Progenitor cell of endocrine pancreas (in vitro differentiated cells): ENCODE measurements at regions not wholly inside any gene's neighbourhood (a gene's known extent, or its start where the extent isn't known, plus 50 kb on each side); places are given as distances from the start of the nearest gene placed in this dataset.

Experiments used
- DNase-seq: peaks from one replicate; pipeline ENCODE4 v3.0.0; 2021; ENCODE audit warnings: low spot score; ENCODE audit not compliant: unreplicated experiment
- H3K27ac Mint-ChIP-seq: 2 replicates; pipeline ENCODE4 v1.8.0; 2021; ENCODE audit warnings: mild to moderate bottlenecking, moderate library complexity, mixed read lengths
- H3K27me3 Mint-ChIP-seq: 2 replicates; pipeline ENCODE4 v1.8.0; 2021; ENCODE audit warnings: mixed read lengths
- H3K36me3 Mint-ChIP-seq: 2 replicates; pipeline ENCODE4 v1.8.0; 2022; ENCODE audit warnings: mixed read lengths; ENCODE audit not compliant: insufficient read depth
- H3K4me1 Mint-ChIP-seq: 2 replicates; pipeline ENCODE4 v1.8.0; 2021; ENCODE audit warnings: low read depth, mixed read lengths
- H3K4me3 Mint-ChIP-seq: 2 replicates; pipeline ENCODE4 v1.8.0; 2021; ENCODE audit warnings: low read depth, mild to moderate bottlenecking, moderate library complexity, mixed read lengths
- H3K9me3 Mint-ChIP-seq: 2 replicates; pipeline ENCODE4 v1.8.0; 2021; ENCODE audit warnings: low read depth, mixed read lengths
- TF ChIP-seq, protein P1 (sequence below): fragments of 200-600 bp; sonication (generic); IDR thresholded peaks from one replicate; pipeline ENCODE4 v1.5.0; 2021; ENCODE audit warnings: antibody characterized with exemption, mild to moderate bottlenecking; ENCODE audit not compliant: unreplicated experiment

- peaks cover 3% of the 10 kb centered on the region for H3K4me1 Mint-ChIP-seq
- H3K4me3 Mint-ChIP-seq = no peak overlapping the region
- H3K9me3 Mint-ChIP-seq = peaks cover 15% of the 10 kb centered on the region
- TF ChIP-seq, protein P1, sequence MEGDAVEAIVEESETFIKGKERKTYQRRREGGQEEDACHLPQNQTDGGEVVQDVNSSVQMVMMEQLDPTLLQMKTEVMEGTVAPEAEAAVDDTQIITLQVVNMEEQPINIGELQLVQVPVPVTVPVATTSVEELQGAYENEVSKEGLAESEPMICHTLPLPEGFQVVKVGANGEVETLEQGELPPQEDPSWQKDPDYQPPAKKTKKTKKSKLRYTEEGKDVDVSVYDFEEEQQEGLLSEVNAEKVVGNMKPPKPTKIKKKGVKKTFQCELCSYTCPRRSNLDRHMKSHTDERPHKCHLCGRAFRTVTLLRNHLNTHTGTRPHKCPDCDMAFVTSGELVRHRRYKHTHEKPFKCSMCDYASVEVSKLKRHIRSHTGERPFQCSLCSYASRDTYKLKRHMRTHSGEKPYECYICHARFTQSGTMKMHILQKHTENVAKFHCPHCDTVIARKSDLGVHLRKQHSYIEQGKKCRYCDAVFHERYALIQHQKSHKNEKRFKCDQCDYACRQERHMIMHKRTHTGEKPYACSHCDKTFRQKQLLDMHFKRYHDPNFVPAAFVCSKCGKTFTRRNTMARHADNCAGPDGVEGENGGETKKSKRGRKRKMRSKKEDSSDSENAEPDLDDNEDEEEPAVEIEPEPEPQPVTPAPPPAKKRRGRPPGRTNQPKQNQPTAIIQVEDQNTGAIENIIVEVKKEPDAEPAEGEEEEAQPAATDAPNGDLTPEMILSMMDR = no peak
- H3K27me3 Mint-ChIP-seq = peaks cover 8% of the 10 kb centered on the region
- no peak for DNase-seq
- peaks cover 2% of the 10 kb centered on the region for H3K36me3 Mint-ChIP-seq
- H3K27ac Mint-ChIP-seq = no peak overlapping the region
These were observed 106.7 kb upstream of the VWC2 start for GRCh38 chr7:49666764-49667163.

GRCh38 chr7:49669285-49669684, 104.2 kb upstream of the VWC2 start:
- no peak overlapping the region for H3K4me3 Mint-ChIP-seq
- H3K36me3 Mint-ChIP-seq = peaks cover 2% of the 10 kb centered on the region
- TF ChIP-seq, protein P1 = no peak
- no peak for DNase-seq
- H3K4me1 Mint-ChIP-seq = no peaks in the 10 kb centered on the region
- H3K9me3 Mint-ChIP-seq = peaks cover 15% of the 10 kb centered on the region
- H3K27ac Mint-ChIP-seq = no peak overlapping the region
- peaks cover 8% of the 10 kb centered on the region for H3K27me3 Mint-ChIP-seq

DNA sequence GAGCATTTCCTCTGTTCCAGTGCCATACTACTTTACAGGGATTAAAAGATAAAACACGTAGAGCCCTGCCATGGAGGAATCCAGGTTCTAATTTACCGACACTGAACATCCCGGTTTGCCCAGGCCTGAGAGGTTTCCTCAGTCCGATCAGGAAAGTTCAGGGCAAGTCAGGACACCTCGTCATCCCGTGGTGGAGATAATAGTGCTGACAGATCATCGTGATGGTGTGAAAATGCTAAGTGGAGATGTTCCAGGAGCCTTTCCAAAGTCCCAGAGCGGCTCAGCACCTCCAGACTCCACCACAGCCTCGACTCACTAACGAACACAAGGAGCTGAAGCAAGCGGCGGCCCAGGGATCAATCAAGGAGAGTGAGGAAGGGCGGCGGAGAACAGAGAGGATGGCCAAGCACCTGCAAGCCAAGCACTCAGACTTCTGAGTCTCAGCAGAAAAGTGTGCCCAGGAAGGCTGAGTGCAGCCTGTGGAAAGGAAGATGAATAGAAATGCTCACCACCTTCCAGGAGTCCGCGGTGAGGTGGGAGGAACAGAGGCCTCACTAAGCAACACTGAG, 103.7 kb upstream of the VWC2 start:
- TF ChIP-seq, protein P1 = no peak
- Mint-ChIP-seq H3K36me3 (peaks cover 2% of the 10 kb centered on the region), H3K4me3 (no peak overlapping the region), H3K4me1 (no peaks in the 10 kb centered on the region), H3K27ac (no peak overlapping the region), H3K9me3 (peaks cover 15% of the 10 kb centered on the region), H3K27me3 (peaks cover 8% of the 10 kb centered on the region)
- no peak for DNase-seq

- Mint-ChIP-seq H3K27ac (no peak overlapping the region), H3K36me3 (no peaks in the 10 kb centered on the region), H3K4me1 (no peaks in the 10 kb centered on the region), H3K9me3 (peaks cover 9% of the 10 kb centered on the region), H3K4me3 (no peak overlapping the region), H3K27me3 (peaks cover 8% of the 10 kb centered on the region)
- TF ChIP-seq, protein P1 = no peak
- DNase-seq = no peak
These were observed 102.4 kb upstream of the VWC2 start for GRCh38 chr7:49670991-49671390.

DNA sequence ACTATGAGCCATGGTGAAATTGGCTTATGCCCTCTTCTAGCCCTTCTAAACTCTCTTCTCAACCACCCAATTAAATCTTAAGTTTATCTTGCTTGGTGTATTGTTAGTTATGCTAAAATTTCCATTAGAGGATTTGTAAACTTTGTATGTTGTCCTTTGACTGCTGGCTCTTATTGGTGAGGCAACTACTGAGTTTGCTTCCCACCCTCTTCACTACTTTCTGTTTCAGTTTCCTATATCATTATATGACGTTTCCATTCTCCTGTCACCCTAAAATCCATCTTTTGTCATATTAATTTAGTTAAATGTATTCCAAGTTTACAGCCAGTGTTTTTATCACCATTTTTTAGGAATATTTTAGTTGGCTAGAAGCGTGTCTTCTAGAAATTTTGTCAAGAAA, 80.9 kb upstream of the VWC2 start:
- TF ChIP-seq, protein P1 = no peak
- no peaks in the 10 kb centered on the region for H3K4me1 Mint-ChIP-seq

More for the DNA sequence above, 80.9 kb upstream of the VWC2 start:
- H3K27ac Mint-ChIP-seq = no peak overlapping the region
- no peak overlapping the region for H3K4me3 Mint-ChIP-seq
- DNase-seq = no peak
- no peaks in the 10 kb centered on the region for H3K27me3 Mint-ChIP-seq
- H3K9me3 Mint-ChIP-seq = no peaks in the 10 kb centered on the region
- H3K36me3 Mint-ChIP-seq = no peaks in the 10 kb centered on the region
